ENCODE measurements at regions not wholly inside any gene's neighbourhood (a gene's known extent, or its start where the extent isn't known, plus 50 kb on each side); places are given as distances from the start of the nearest gene placed in this dataset.
"Not testable (repeated sequence)": the region's sequence is repeated elsewhere in the genome, so short reads cannot be mapped to it uniquely, and the experiment has no call there.

DNA sequence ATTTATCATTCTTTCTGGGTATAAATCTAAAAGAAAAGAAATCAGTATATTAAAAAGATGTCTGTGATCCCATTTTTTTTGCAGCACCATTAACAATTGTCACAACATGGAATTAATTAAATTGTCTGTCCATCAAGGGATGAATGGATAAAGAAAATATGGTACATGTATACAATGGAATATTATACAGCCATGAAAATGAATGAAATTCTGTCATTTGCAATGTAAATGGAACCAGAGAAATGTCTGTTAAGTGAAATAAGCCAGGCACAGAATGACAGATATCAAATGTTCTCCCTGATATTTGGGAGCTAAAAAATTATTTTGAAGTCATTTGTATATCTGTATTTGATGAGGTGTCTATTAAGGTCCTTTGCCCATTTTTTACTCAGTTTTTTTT is 77.1 kb upstream of the NDST4 start:
- Histone ChIP-seq H3K9me3 (replicated peaks) (peaks cover 16% of the 10 kb centered on the region), H3K4me1 (no peaks in the 10 kb centered on the region), H3K27ac (replicated peaks) (no peak overlapping the region), H3K4me3 (no peak overlapping the region), H3K27me3 (ENCODE audit: low read depth) (no peaks in the 10 kb centered on the region), H3K36me3 (no peaks in the 10 kb centered on the region)
- intact Hi-C loops (cut with micrococcal nuclease): no loop called here
- no peak for DNase-seq
- TF ChIP-seq, protein P1, sequence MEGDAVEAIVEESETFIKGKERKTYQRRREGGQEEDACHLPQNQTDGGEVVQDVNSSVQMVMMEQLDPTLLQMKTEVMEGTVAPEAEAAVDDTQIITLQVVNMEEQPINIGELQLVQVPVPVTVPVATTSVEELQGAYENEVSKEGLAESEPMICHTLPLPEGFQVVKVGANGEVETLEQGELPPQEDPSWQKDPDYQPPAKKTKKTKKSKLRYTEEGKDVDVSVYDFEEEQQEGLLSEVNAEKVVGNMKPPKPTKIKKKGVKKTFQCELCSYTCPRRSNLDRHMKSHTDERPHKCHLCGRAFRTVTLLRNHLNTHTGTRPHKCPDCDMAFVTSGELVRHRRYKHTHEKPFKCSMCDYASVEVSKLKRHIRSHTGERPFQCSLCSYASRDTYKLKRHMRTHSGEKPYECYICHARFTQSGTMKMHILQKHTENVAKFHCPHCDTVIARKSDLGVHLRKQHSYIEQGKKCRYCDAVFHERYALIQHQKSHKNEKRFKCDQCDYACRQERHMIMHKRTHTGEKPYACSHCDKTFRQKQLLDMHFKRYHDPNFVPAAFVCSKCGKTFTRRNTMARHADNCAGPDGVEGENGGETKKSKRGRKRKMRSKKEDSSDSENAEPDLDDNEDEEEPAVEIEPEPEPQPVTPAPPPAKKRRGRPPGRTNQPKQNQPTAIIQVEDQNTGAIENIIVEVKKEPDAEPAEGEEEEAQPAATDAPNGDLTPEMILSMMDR (IDR thresholded peaks at IDR 0.05; ENCODE audit: borderline replicate concordance): no peak

DNA sequence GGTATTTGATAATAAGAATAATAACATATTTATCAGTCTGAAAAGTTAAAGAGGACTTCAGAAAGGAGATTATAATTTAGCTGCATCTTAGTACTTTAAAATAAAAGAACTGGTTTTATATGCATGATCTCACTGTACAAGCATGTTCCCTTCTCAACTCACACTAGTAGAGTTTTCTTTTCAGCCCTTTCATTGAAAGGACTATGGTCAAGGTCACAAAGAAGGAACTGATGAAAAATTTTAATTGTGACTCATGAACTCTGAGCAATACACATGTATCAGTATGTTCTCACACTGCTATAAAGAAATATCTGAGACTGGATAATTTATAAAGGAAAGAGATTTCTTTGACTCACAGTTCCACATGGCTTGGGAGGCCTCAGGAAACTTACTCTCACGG is 73.7 kb upstream of the NDST4 start:
- Histone ChIP-seq H3K9me3 (replicated peaks) (peaks cover 8% of the 10 kb centered on the region), H3K27me3 (ENCODE audit: low read depth) (no peaks in the 10 kb centered on the region), H3K4me3 (no peak overlapping the region), H3K27ac (replicated peaks) (no peak overlapping the region), H3K4me1 (no peaks in the 10 kb centered on the region), H3K36me3 (no peaks in the 10 kb centered on the region)
- intact Hi-C loops (cut with micrococcal nuclease): no loop called here
- DNase-seq: no peak
- TF ChIP-seq, protein P1 (IDR thresholded peaks at IDR 0.05; ENCODE audit: borderline replicate concordance): no peak

DNA sequence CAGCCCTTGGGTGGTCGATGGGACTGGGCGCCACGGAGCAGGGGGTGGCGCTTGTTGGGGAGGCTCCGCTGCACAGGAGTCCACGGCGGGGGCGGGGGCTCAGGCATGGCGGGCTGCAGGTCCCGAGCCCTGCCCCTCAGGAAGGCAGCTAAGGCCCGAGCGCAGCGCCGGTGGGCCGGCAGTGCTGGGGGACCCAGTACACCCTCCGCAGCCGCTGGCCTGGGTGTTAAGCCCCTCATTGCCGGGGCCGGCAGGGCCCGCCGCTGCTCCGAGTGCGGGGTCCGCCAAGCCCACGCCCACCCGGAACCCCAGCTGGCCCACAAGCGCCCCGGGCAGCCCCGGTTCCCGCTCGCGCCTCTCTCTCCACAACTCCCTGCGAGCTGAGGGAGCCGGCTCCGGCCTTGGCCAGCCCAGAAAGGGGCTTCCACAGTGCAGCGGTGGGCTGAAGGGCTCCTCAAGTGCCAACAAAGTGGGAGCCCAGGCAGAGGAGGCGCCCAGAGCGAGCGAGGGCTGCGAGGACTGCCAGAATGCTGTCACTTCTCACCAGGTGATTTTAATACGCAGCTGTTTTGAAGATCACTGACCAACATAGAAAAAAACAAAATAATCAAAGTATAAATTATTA is 66.1 kb upstream of the NDST4 start:
- H3K9me3 ChIP-seq (replicated peaks); H3K4me1 ChIP-seq; H3K27me3 ChIP-seq (ENCODE audit: low read depth); H3K27ac ChIP-seq (replicated peaks); DNase-seq; intact Hi-C loops (cut with micrococcal nuclease); H3K36me3 ChIP-seq; H3K4me3 ChIP-seq: not testable (repeated sequence)

DNA sequence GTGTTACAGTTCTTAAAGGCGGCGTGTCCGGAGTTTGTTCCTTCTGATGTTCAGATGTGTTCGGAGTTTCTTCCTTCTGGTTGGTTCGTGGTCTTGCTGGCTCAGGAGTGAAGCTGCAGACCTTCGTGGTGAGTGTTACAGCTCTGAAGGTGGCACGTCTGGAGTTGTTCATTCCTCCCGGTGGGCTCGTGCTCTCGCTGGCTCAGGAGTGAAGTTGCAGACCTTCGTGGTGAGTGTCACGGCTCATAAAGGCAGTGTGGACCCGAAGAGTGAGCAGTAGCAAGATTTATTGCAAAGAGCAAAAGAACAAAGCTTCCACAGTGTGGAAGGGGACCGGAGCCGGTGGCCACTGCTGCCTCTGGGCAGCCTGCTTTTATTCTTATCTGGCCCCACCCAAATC is 65.3 kb upstream of the NDST4 start:
- H3K27ac ChIP-seq (replicated peaks); intact Hi-C loops (cut with micrococcal nuclease); H3K9me3 ChIP-seq (replicated peaks); H3K4me1 ChIP-seq; H3K36me3 ChIP-seq; H3K4me3 ChIP-seq; H3K27me3 ChIP-seq (ENCODE audit: low read depth); DNase-seq: not testable (repeated sequence)

DNA sequence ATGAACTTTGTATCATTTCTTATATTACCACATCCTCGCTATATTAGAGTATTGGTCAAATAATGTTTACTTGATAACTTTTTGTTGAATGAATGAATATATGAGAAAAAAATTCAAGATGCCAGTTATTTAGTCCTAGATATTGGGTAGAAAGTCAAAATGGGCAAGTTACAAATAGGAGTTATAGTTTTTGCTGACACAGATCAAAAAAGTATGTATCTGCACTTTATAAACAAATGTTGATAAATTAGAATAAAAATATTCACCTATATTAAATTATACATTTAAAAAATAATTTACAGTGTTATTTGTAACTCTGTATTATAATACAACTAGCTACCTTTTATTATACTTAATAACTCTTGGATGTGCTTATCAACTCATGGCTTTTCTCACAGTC is 57.8 kb upstream of the NDST4 start:
- Histone ChIP-seq H3K9me3 (replicated peaks) (no peaks in the 10 kb centered on the region), H3K4me1 (no peaks in the 10 kb centered on the region), H3K27me3 (ENCODE audit: low read depth) (no peaks in the 10 kb centered on the region), H3K36me3 (no peaks in the 10 kb centered on the region), H3K4me3 (no peak overlapping the region), H3K27ac (replicated peaks) (no peak overlapping the region)
- DNase-seq: no peak
- TF ChIP-seq, protein P1 (IDR thresholded peaks at IDR 0.05; ENCODE audit: borderline replicate concordance): no peak
- intact Hi-C loops (cut with micrococcal nuclease): no loop called here

DNA sequence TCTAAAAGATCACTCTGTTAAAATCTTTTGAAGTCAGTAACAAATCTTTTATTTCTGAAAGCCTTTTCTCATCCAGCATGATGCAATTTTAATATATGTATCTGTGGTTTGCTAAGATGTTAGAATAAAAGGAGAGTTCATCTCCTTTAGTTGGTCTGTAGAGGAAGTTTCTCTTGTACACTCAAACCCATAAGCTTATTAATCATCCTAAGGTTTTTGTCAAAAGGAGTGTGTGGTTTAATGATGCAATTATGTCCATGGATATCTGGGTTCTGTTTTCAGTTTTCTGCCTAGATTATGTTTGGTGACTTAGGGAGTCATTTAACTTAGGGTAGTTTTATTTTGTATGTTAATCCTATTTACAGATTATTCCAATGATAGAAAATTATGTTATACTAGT is 52.1 kb upstream of the NDST4 start:
- TF ChIP-seq, protein P1 (IDR thresholded peaks at IDR 0.05; ENCODE audit: borderline replicate concordance): no peak
- intact Hi-C loops (cut with micrococcal nuclease): no loop called here
- H3K4me3 ChIP-seq: no peak overlapping the region
- H3K27ac ChIP-seq (replicated peaks): no peak overlapping the region
- H3K36me3 ChIP-seq: no peaks in the 10 kb centered on the region
- no peaks in the 10 kb centered on the region for H3K9me3 ChIP-seq (replicated peaks)
- no peak for DNase-seq
- H3K4me1 ChIP-seq: no peaks in the 10 kb centered on the region
- H3K27me3 ChIP-seq (ENCODE audit: low read depth): no peaks in the 10 kb centered on the region

Data from left ventricle myocardium inferior (tissue), 1 donor.